Transverse colon (tissue), 4 donors: ENCODE measurements at regions not wholly inside any gene's neighbourhood (a gene's known extent, or its start where the extent isn't known, plus 50 kb on each side); places are given as distances from the start of the nearest gene placed in this dataset.

ENCODE experiments used
- CTCF ChIP-seq, 5 experiments: fragments of 200-600 bp in 3 of 5; fragments of 450-650 bp in 2 of 5; sonication (generic) in 3 of 5; IDR thresholded peaks; 1 replicate in 2 of 5; 2 replicates in 3 of 5; pipeline ENCODE4 v1.5.1; 2016 to 2017; ENCODE audit warnings: antibody characterized with exemption in 5 of 5, inconsistent platforms in 3 of 5, mild to moderate bottlenecking in 2 of 5, moderate library complexity in 1 of 5
- POLR2A ChIP-seq: fragments of 450-650 bp; IDR thresholded peaks from one replicate; pipeline ENCODE4 v1.6.1; 2016; ENCODE audit warnings: antibody characterized with exemption, mild to moderate bottlenecking, moderate library complexity
- POLR2AphosphoS5 ChIP-seq, 3 donors: sonication (generic); formaldehyde crosslinking; IDR thresholded peaks; one replicate each; pipeline ENCODE4 v1.6.1; 2016; ENCODE audit warnings: antibody characterized with exemption in 3 of 3

DNA sequence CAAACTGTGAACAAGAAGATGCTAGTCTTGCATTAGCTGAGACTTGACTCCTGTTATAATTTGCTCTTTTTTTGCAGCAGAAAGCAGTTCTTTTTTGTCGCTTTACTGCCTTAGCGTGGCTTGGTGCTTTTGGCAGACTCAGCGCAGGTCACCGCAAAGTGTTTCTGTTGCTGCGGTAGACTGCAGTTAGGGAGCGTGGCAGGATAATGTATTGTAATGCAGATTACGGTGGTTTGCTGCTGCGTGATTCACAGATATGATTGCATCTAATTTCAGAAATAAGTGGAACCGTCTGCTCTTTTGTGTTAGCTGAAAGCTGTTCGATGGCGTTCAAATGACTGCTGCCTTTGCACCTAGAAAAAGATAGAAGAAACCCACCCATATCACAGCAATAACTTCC is 131.6 kb upstream of the SATB2 start:
- TF ChIP-seq CTCF (IDR thresholded peaks at IDR 0.05) (no peak), POLR2AphosphoS5 (IDR thresholded peaks at IDR 0.05) (no peak), POLR2A (no peak)
